ENCODE measurements at regions not wholly inside any gene's neighbourhood (a gene's known extent, or its start where the extent isn't known, plus 50 kb on each side); places are given as distances from the start of the nearest gene placed in this dataset.

DNA sequence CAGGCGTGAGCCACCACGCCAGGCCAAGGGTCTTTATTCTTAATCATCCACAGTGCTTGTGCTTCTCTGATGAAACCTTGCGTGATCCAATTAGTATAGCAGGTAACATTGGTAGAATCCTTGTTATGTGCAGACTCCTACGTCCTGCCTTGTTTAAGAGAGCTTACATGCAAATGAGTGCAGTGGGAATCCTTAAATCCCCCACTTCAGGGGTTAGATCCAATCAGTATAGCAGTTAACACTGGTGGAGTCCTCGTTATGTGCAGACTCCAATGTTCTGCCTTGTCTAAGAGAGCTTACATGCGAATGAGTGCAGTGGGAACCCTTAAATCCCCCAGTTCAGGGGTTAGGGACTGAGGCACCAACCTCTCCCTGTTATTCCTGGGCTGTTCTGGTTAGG lies 193.4 kb downstream of the SEMA6A start:
- H3K27ac Mint-ChIP-seq = no peak overlapping the region
- CTCF ChIA-PET = no interaction called here
- no peak overlapping the region for H3K4me3 Mint-ChIP-seq
- DNase-seq (no peak), ATAC-seq (ENCODE audit: poor library complexity) (no peak)
- POLR2A ChIA-PET = no interaction called here
- H3K36me3 Mint-ChIP-seq (ENCODE audit: low read depth) = peaks cover 60% of the 10 kb centered on the region
- intact Hi-C loops (cut with DNase I, micrococcal nuclease) = no loop called here
- Histone ChIP-seq H3K27me3 (ENCODE audit: control insufficient read depth in 1 of 2, insufficient read depth in 2 of 2, low read length in 2 of 2) (no peaks in the 10 kb centered on the region), H3K4me3 (ENCODE audit: low read length) (no peak overlapping the region), H3K4me1 (ENCODE audit: insufficient read depth, low read length) (no peaks in the 10 kb centered on the region), H3K9me3 (ENCODE audit: control insufficient read depth in 1 of 2, insufficient read depth in 1 of 2, low read length in 2 of 2) (no peaks in the 10 kb centered on the region), H3K27ac (ENCODE audit: low read depth in 1 of 2, low read length in 2 of 2) (no peak overlapping the region), H3K36me3 (ENCODE audit: insufficient read depth, low read length) (no peaks in the 10 kb centered on the region)
- no peaks in the 10 kb centered on the region for H3K4me1 Mint-ChIP-seq (ENCODE audit: low read depth)
- peaks cover 4% of the 10 kb centered on the region for H3K9me3 Mint-ChIP-seq
- TF ChIP-seq, protein P1, sequence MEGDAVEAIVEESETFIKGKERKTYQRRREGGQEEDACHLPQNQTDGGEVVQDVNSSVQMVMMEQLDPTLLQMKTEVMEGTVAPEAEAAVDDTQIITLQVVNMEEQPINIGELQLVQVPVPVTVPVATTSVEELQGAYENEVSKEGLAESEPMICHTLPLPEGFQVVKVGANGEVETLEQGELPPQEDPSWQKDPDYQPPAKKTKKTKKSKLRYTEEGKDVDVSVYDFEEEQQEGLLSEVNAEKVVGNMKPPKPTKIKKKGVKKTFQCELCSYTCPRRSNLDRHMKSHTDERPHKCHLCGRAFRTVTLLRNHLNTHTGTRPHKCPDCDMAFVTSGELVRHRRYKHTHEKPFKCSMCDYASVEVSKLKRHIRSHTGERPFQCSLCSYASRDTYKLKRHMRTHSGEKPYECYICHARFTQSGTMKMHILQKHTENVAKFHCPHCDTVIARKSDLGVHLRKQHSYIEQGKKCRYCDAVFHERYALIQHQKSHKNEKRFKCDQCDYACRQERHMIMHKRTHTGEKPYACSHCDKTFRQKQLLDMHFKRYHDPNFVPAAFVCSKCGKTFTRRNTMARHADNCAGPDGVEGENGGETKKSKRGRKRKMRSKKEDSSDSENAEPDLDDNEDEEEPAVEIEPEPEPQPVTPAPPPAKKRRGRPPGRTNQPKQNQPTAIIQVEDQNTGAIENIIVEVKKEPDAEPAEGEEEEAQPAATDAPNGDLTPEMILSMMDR (IDR thresholded peaks at IDR 0.05) = no peak
- no peaks in the 10 kb centered on the region for H3K27me3 Mint-ChIP-seq

DNA sequence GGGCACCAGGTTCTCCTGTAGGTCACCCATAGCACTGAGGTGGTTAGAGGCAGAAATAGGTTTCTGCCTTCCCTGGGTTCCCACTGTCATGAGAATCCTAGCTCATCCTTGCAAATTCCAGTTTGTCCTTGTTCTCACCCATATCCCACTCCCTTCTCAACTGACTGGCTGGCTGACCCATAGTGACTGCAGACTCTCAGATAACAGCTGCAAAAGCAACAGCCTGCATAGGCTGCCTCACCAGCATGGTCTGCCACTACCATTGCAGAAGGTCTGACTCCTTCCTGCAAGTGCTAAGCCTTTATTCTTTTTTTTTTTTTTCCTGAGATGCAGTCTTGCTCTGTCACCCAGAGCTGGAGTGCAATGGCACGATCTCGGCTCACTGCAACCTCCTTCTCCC lies 194.0 kb downstream of the SEMA6A start:
- Histone ChIP-seq H3K4me1 (ENCODE audit: insufficient read depth, low read length) (no peaks in the 10 kb centered on the region), H3K27ac (ENCODE audit: low read depth in 1 of 2, low read length in 2 of 2) (no peak overlapping the region), H3K9me3 (ENCODE audit: control insufficient read depth in 1 of 2, insufficient read depth in 1 of 2, low read length in 2 of 2) (no peaks in the 10 kb centered on the region), H3K27me3 (ENCODE audit: control insufficient read depth in 1 of 2, insufficient read depth in 2 of 2, low read length in 2 of 2) (no peaks in the 10 kb centered on the region), H3K36me3 (ENCODE audit: insufficient read depth, low read length) (no peaks in the 10 kb centered on the region), H3K4me3 (ENCODE audit: low read length) (no peak overlapping the region)
- ChIA-PET POLR2A (no interaction called here), CTCF (no interaction called here)
- Mint-ChIP-seq H3K4me1 (ENCODE audit: low read depth) (no peaks in the 10 kb centered on the region), H3K27ac (no peak overlapping the region), H3K27me3 (no peaks in the 10 kb centered on the region), H3K9me3 (no peaks in the 10 kb centered on the region), H3K36me3 (ENCODE audit: low read depth) (peaks cover 57% of the 10 kb centered on the region), H3K4me3 (no peak overlapping the region)
- DNase-seq = no peak
- intact Hi-C loops (cut with DNase I, micrococcal nuclease) = no loop called here
- TF ChIP-seq, protein P1 (IDR thresholded peaks at IDR 0.05) = no peak
- no peak for ATAC-seq (ENCODE audit: poor library complexity)

DNA sequence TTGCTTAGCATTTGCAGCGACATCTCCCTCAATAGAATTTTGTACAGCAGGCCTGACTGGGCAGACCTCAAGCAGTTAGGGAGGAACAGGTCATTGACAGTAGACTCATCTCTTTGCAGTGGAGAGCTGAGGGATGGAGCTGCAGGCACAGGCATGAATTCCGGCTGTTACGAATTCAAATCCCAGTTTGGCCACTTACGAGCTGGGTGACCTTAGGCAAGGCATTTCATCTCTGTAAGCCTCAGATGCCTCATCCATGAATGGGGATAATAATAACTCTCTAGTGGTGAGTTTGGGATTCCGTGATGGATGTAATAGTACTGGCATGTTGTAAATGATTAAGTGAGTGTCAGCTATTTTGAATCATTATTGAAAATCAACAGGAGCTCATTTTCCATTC lies 195.3 kb downstream of the SEMA6A start:
- Histone ChIP-seq H3K36me3 (ENCODE audit: insufficient read depth, low read length) (no peaks in the 10 kb centered on the region), H3K9me3 (ENCODE audit: control insufficient read depth in 1 of 2, insufficient read depth in 1 of 2, low read length in 2 of 2) (no peaks in the 10 kb centered on the region), H3K4me1 (ENCODE audit: insufficient read depth, low read length) (no peaks in the 10 kb centered on the region), H3K27me3 (ENCODE audit: control insufficient read depth in 1 of 2, insufficient read depth in 2 of 2, low read length in 2 of 2) (no peaks in the 10 kb centered on the region), H3K4me3 (ENCODE audit: low read length) (no peak overlapping the region), H3K27ac (ENCODE audit: low read depth in 1 of 2, low read length in 2 of 2) (no peak overlapping the region)
- peaks cover 49% of the 10 kb centered on the region for H3K36me3 Mint-ChIP-seq (ENCODE audit: low read depth)
- H3K27ac Mint-ChIP-seq = no peak overlapping the region
- no peaks in the 10 kb centered on the region for H3K9me3 Mint-ChIP-seq
- DNase-seq = no peak
- H3K4me1 Mint-ChIP-seq (ENCODE audit: low read depth) = no peaks in the 10 kb centered on the region
- POLR2A ChIA-PET = no interaction called here
- no peak for ATAC-seq (ENCODE audit: poor library complexity)
- intact Hi-C loops (cut with DNase I, micrococcal nuclease) = no loop called here
- no peaks in the 10 kb centered on the region for H3K27me3 Mint-ChIP-seq
- TF ChIP-seq, protein P1 (IDR thresholded peaks at IDR 0.05) = no peak
- no peak overlapping the region for H3K4me3 Mint-ChIP-seq
- CTCF ChIA-PET = interaction anchor here (0.6 kb wide), 1 partner anchor 20 kb away, joined by 3 read pairs; no protein-coding TSS in a partner anchor

Data from CD4-positive, alpha-beta T cell (primary cell).